GM23338 (cell line): ENCODE measurements at regions not wholly inside any gene's neighbourhood (a gene's known extent, or its start where the extent isn't known, plus 50 kb on each side); places are given as distances from the start of the nearest gene placed in this dataset.

ENCODE experiments used
- ATAC-seq: fragments of 200-7000 bp; cut with Tn5 transposase; 3 replicates; pipeline ENCODE4 v1.9.1; 2020
- DNase-seq: peaks from one replicate; pipeline ENCODE4 v3.0.0-alpha.2; 2015; ENCODE audit warnings: low spot score
- H2AFZ ChIP-seq: fragments of 200-600 bp; sonication (generic); 2 replicates; pipeline ENCODE4 v1.8.0; 2016; ENCODE audit warnings: antibody characterized with exemption, mild to moderate bottlenecking, moderate library complexity
- H3F3A ChIP-seq: fragments of 200-600 bp; sonication (generic); replicated peaks from 2 replicates; pipeline ENCODE4 v1.8.0; 2017; ENCODE audit warnings: antibody characterized with exemption, mixed run types, low read depth
- H3K27ac ChIP-seq: fragments of 200-600 bp; sonication (generic); 2 replicates; pipeline ENCODE4 v1.6.1; 2016; ENCODE audit warnings: low read depth
- H3K27me3 ChIP-seq: fragments of 200-600 bp; sonication (generic); 2 replicates; pipeline ENCODE4 v1.8.0; 2016; ENCODE audit warnings: mild to moderate bottlenecking, mixed run types, moderate library complexity; ENCODE audit not compliant: insufficient read depth
- H3K36me3 ChIP-seq: fragments of 200-600 bp; sonication (generic); 2 replicates; pipeline ENCODE4 v1.8.0; 2016; ENCODE audit warnings: mild to moderate bottlenecking; ENCODE audit not compliant: insufficient read depth
- H3K4me1 ChIP-seq: fragments of 200-600 bp; sonication (generic); 2 replicates; pipeline ENCODE4 v1.8.0; 2016; ENCODE audit warnings: mild to moderate bottlenecking, moderate library complexity; ENCODE audit not compliant: insufficient read depth
- H3K4me2 ChIP-seq: fragments of 200-600 bp; sonication (generic); 2 replicates; pipeline ENCODE4 v1.7.1; 2017; ENCODE audit warnings: mixed run types
- H3K4me3 ChIP-seq: fragments of 200-600 bp; sonication (generic); 2 replicates; pipeline ENCODE4 v1.6.1; 2016; ENCODE audit warnings: mixed run types
- H3K79me2 ChIP-seq: fragments of 200-600 bp; sonication (generic); replicated peaks from 2 replicates; pipeline ENCODE4 v1.8.0; 2017; ENCODE audit warnings: mild to moderate bottlenecking; ENCODE audit not compliant: insufficient read depth
- H3K9me2 ChIP-seq: fragments of 200-600 bp; sonication (generic); 2 replicates; pipeline ENCODE4 v1.8.0; 2017; ENCODE audit not compliant: insufficient read depth
- H4K20me1 ChIP-seq: fragments of 200-600 bp; sonication (generic); replicated peaks from 2 replicates; pipeline ENCODE4 v1.8.0; 2017; ENCODE audit warnings: mild to moderate bottlenecking; ENCODE audit not compliant: insufficient read depth
- H3K27ac Mint-ChIP-seq: 2 replicates; pipeline ENCODE4 v1.8.0; 2020; ENCODE audit warnings: inconsistent platforms, mild to moderate bottlenecking, moderate library complexity, mixed read lengths
- H3K27me3 Mint-ChIP-seq: 3 replicates; pipeline ENCODE4 v1.8.0; 2022; ENCODE audit warnings: low read depth, mild to moderate bottlenecking, moderate library complexity, mixed read lengths, inconsistent platforms; ENCODE audit not compliant: insufficient read depth, poor library complexity
- H3K36me3 Mint-ChIP-seq: 3 replicates; pipeline ENCODE4 v1.8.0; 2021; ENCODE audit warnings: low read depth, mild to moderate bottlenecking, inconsistent platforms, moderate library complexity, mixed read lengths
- H3K4me1 Mint-ChIP-seq: 3 replicates; pipeline ENCODE4 v1.8.0; 2020; ENCODE audit warnings: mild to moderate bottlenecking, inconsistent platforms, mixed read lengths
- H3K4me3 Mint-ChIP-seq: 3 replicates; pipeline ENCODE4 v1.8.0; 2021; ENCODE audit warnings: moderate library complexity, mild to moderate bottlenecking, inconsistent platforms, mixed read lengths
- H3K9me3 Mint-ChIP-seq: 3 replicates; pipeline ENCODE4 v1.8.0; 2020; ENCODE audit warnings: moderate library complexity, mild to moderate bottlenecking, inconsistent platforms, mixed read lengths
- CTCF ChIP-seq, 2 experiments: fragments of 200-600 bp in 1 of 2; sonication (generic) in 1 of 2; conservative IDR thresholded peaks; 2 replicates each; pipeline versions ENCODE4 v1.5.1 to v1.6.1; 2016 to 2017; ENCODE audit warnings: antibody characterized with exemption in 2 of 2, low read depth in 2 of 2, mild to moderate bottlenecking in 2 of 2, moderate library complexity in 1 of 2
- ETS1 ChIP-seq: IDR thresholded peaks from 2 replicates; pipeline ENCODE4 v1.6.1; 2016; ENCODE audit warnings: antibody characterized with exemption
- EZH2phosphoT487 ChIP-seq: fragments of 200-600 bp; sonication (generic); IDR thresholded peaks from one replicate; pipeline ENCODE4 v1.8.1; 2018; ENCODE audit warnings: antibody characterized with exemption; ENCODE audit not compliant: unreplicated experiment
- JUNB ChIP-seq: IDR thresholded peaks from one replicate; pipeline ENCODE4 v1.6.1; 2016; ENCODE audit warnings: antibody characterized with exemption; ENCODE audit not compliant: unreplicated experiment
- POLR2AphosphoS5 ChIP-seq: IDR thresholded peaks from 2 replicates; pipeline ENCODE4 v1.6.1; 2016; ENCODE audit warnings: antibody characterized with exemption, low read depth
- REST ChIP-seq: IDR thresholded peaks from one replicate; pipeline ENCODE4 v1.6.1; 2018; ENCODE audit warnings: antibody characterized with exemption; ENCODE audit not compliant: unreplicated experiment
- ZNF114 ChIP-seq: fragments of 250-450 bp; sonication (Bioruptor Pico); IDR thresholded peaks from 2 replicates; pipeline ENCODE4 v1.5.0; 2020; ENCODE audit warnings: mild to moderate bottlenecking, moderate library complexity
- ZNF331 ChIP-seq: fragments of 250-450 bp; sonication (Bioruptor Pico); IDR thresholded peaks from 2 replicates; pipeline ENCODE4 v1.5.0; 2020; ENCODE audit warnings: low read depth, mild to moderate bottlenecking, moderate library complexity
- ZNF462 ChIP-seq: fragments of 250-450 bp; sonication (Bioruptor Pico); IDR thresholded peaks from 2 replicates; pipeline ENCODE4 v1.5.0; 2020; ENCODE audit warnings: mild to moderate bottlenecking, moderate library complexity

GRCh38 chr3:124329723-124330122 lies 337.8 kb upstream of the ROPN1 start (continued):
- TF ChIP-seq ZNF462 (CRISPR knock-in tag) (no peak), CTCF (conservative IDR thresholded peaks at IDR 0.05; ENCODE audit: low read depth in 2 of 2) (no peak)

- no peak overlapping the region for H3K27ac Mint-ChIP-seq
- H3K27me3 Mint-ChIP-seq = peaks cover 2% of the 10 kb centered on the region
- ATAC-seq = no peak; the same call in 2 of the 3 replicates
- Histone ChIP-seq H3K27ac (no peak overlapping the region), H3K4me2 (no peak overlapping the region), H3K4me1 (no peaks in the 10 kb centered on the region), H4K20me1 (no peaks in the 10 kb centered on the region), H3K27me3 (no peaks in the 10 kb centered on the region), H3K9me2 (0 out of 2 replicates have a peak, but pooled peaks cover 3% of the 10 kb centered on the region), H3K79me2 (no peaks in the 10 kb centered on the region), H3F3A (no peaks in the 10 kb centered on the region), H2AFZ (no peak overlapping the region), H3K4me3 (no peak overlapping the region), H3K36me3 (no peaks in the 10 kb centered on the region)
- no peak for DNase-seq
- no peaks in the 10 kb centered on the region for H3K9me3 Mint-ChIP-seq
- TF ChIP-seq ZNF331 (no peak), ETS1 (no peak), EZH2phosphoT487 (no peak), JUNB (no peak), POLR2AphosphoS5 (no peak), ZNF114 (CRISPR knock-in tag) (no peak), REST (no peak)
- no peaks in the 10 kb centered on the region for H3K4me1 Mint-ChIP-seq
- no peak overlapping the region for H3K4me3 Mint-ChIP-seq
- no peaks in the 10 kb centered on the region for H3K36me3 Mint-ChIP-seq
Measured at GRCh38 chr3:124333931-124334640, 342.2 kb upstream of the ROPN1 start.
